RWPE1 (cell line): ENCODE measurements at regions not wholly inside any gene's neighbourhood (a gene's known extent, or its start where the extent isn't known, plus 50 kb on each side); places are given as distances from the start of the nearest gene placed in this dataset.
"Not testable (repeated sequence)": the region's sequence is repeated elsewhere in the genome, so short reads cannot be mapped to it uniquely, and the experiment has no call there.

Experiments used
- CTCF ChIA-PET: fragments of 350-600 bp; sonication (Branson Sonifier 250); formaldehyde crosslinking; extraction: SDS; loops from one replicate; lab custom pipeline; 2021; lab: Yijun Ruan, JAX
- POLR2A ChIA-PET: fragments of 400-600 bp; formaldehyde crosslinking; extraction: SDS; loops from one replicate; lab custom pipeline; 2020; ENCODE audit warnings: antibody characterized with exemption; ENCODE audit not compliant: low non-redundant PET; lab: Yijun Ruan, JAX
- DNase-seq: peaks from one replicate; pipeline ENCODE4 v3.0.0; 2012; ENCODE audit warnings: low spot score
- H3K27ac ChIP-seq: fragments of 450-650 bp; 2 replicates; pipeline ENCODE4 v1.5.1; 2017
- CTCF ChIP-seq: fragments of 450-650 bp; conservative IDR thresholded peaks from 2 replicates; pipeline ENCODE4 v1.5.1; 2017; ENCODE audit warnings: low read depth, mild to moderate bottlenecking

GRCh38 chr11:86144846-86145245, 76.0 kb upstream of the PICALM start:
- ChIA-PET POLR2A (no interaction called here), CTCF (no interaction called here)
- DNase-seq: no peak
- no peak overlapping the region for H3K27ac ChIP-seq
- no peak for TF ChIP-seq CTCF

- CTCF ChIA-PET: interaction anchor here (0.6 kb wide), 1 partner anchor 127 kb away, joined by 3 read pairs; no protein-coding TSS in a partner anchor
- DNase-seq, POLR2A ChIA-PET, H3K27ac ChIP-seq: not testable (repeated sequence)
Observed at GRCh38 chr11:86144087-86144486, 75.2 kb upstream of the PICALM start.

- DNase-seq: no peak
- POLR2A ChIA-PET: no interaction called here
- TF ChIP-seq CTCF: no peak
- H3K27ac ChIP-seq: no peak overlapping the region
- CTCF ChIA-PET: interaction anchor here (0.5 to 0.6 kb wide), 2 partner anchors 11 to 126 kb away, joined by 3 read pairs; no protein-coding TSS in a partner anchor
Observed at GRCh38 chr11:86143087-86144030, 74.5 kb upstream of the PICALM start.

GRCh38 chr11:86142170-86142569, 73.3 kb upstream of the PICALM start:
- no peak for TF ChIP-seq CTCF
- POLR2A ChIA-PET: no interaction called here

GRCh38 chr11:86141727-86142126, 72.8 kb upstream of the PICALM start:
- no peak for TF ChIP-seq CTCF
- ChIA-PET CTCF (no interaction called here), POLR2A (no interaction called here)
- no peak for DNase-seq
- H3K27ac ChIP-seq: no peak overlapping the region

More at GRCh38 chr11:86142170-86142569, 73.3 kb upstream of the PICALM start:
- no peak for DNase-seq
- H3K27ac ChIP-seq: no peak overlapping the region
- CTCF ChIA-PET: no interaction called here

GRCh38 chr11:86140334-86140990, 71.6 kb upstream of the PICALM start:
- no peak for TF ChIP-seq CTCF
- CTCF ChIA-PET: no interaction called here
- DNase-seq: no peak
- POLR2A ChIA-PET: no interaction called here
- H3K27ac ChIP-seq: no peak overlapping the region
